ENCODE measurements at regions not wholly inside any gene's neighbourhood (a gene's known extent, or its start where the extent isn't known, plus 50 kb on each side); places are given as distances from the start of the nearest gene placed in this dataset.

- no peak for TF ChIP-seq MAX (IDR thresholded peaks at IDR 0.05; ENCODE audit: low read depth, low read length)
- TF ChIP-seq EP300 (IDR thresholded peaks at IDR 0.05; ENCODE audit: borderline replicate concordance in 1 of 2, control insufficient read depth in 1 of 2, low read depth in 2 of 2, low read length in 2 of 2), result no peak
- TF ChIP-seq LARP7 (IDR thresholded peaks at IDR 0.05), result no peak
Observed at GRCh38 chr3:25073423-25073822, 354.6 kb upstream of the RARB start.

All from GM12878 (cell line).